PC-9 (cell line): ENCODE measurements at regions not wholly inside any gene's neighbourhood (a gene's known extent, or its start where the extent isn't known, plus 50 kb on each side); places are given as distances from the start of the nearest gene placed in this dataset.

Experiments
- BruUV-seq: library from RNA; stranded (reverse); fragments of 400-500 nt; replicated peaks from 2 replicates; lab custom pipeline; 2021; lab: Mats Ljungman, UMichigan
- CTCF ChIA-PET: fragments of 300-600 bp; sonication (Branson Sonifier 250); formaldehyde crosslinking; loops from one replicate; lab custom pipeline; 2022; ENCODE audit warnings: antibody characterized with exemption; lab: Charles Lee
- POLR2A ChIA-PET: fragments of 300-600 bp; sonication (Branson Sonifier 250); formaldehyde crosslinking; loops from one replicate; lab custom pipeline; 2022; ENCODE audit warnings: antibody characterized with exemption; ENCODE audit not compliant: unreplicated experiment; lab: Charles Lee
- DNase-seq, 2 experiments: peaks; one replicate each; pipeline versions ENCODE4 v3.0.0 to v3.0.0-alpha.2; 2015 to 2022; ENCODE audit warnings: mixed read lengths in 1 of 2
- H2AFZ ChIP-seq: fragments of 200-600 bp; sonication (generic); 2 replicates; pipeline ENCODE4 v1.8.1; 2017; ENCODE audit warnings: antibody characterized with exemption
- H3F3A ChIP-seq: fragments of 200-600 bp; sonication (generic); 2 replicates; pipeline ENCODE4 v1.8.1; 2017; ENCODE audit warnings: antibody characterized with exemption, mild to moderate bottlenecking, low read depth; ENCODE audit not compliant: insufficient read depth
- H3K27ac ChIP-seq: fragments of 200-600 bp; sonication (generic); 2 replicates; pipeline ENCODE4 v1.6.1; 2016; ENCODE audit warnings: mixed run types
- H3K27me3 ChIP-seq: fragments of 200-600 bp; sonication (generic); 2 replicates; pipeline ENCODE4 v1.6.1; 2016; ENCODE audit warnings: low read depth, mixed run types; ENCODE audit not compliant: insufficient read depth
- H3K36me3 ChIP-seq: fragments of 200-600 bp; sonication (generic); 2 replicates; pipeline ENCODE4 v1.6.1; 2016; ENCODE audit warnings: low read depth, mixed run types
- H3K4me1 ChIP-seq: fragments of 200-600 bp; sonication (generic); replicated peaks from 2 replicates; pipeline ENCODE4 v1.6.1; 2016; ENCODE audit warnings: mixed run types; ENCODE audit not compliant: insufficient read depth
- H3K4me2 ChIP-seq: fragments of 200-600 bp; sonication (generic); 2 replicates; pipeline ENCODE4 v1.6.1; 2017; ENCODE audit warnings: mixed run types
- H3K4me3 ChIP-seq: fragments of 200-600 bp; sonication (generic); 2 replicates; pipeline ENCODE4 v1.6.1; 2016; ENCODE audit warnings: mixed run types
- H3K79me2 ChIP-seq: fragments of 200-600 bp; sonication (generic); 2 replicates; pipeline ENCODE4 v1.6.1; 2017; ENCODE audit warnings: low read depth, mixed run types
- H3K9me2 ChIP-seq: fragments of 200-600 bp; sonication (generic); 2 replicates; pipeline ENCODE4 v1.8.1; 2017; ENCODE audit warnings: mild to moderate bottlenecking; ENCODE audit not compliant: insufficient read depth
- H3K9me3 ChIP-seq: fragments of 200-600 bp; sonication (generic); 2 replicates; pipeline ENCODE4 v1.8.1; 2016; ENCODE audit warnings: low read depth; ENCODE audit not compliant: insufficient read depth
- H4K20me1 ChIP-seq: fragments of 200-600 bp; sonication (generic); 2 replicates; pipeline ENCODE4 v1.8.1; 2017; ENCODE audit not compliant: insufficient read depth
- EZH2 ChIP-seq: fragments of 200-600 bp; sonication (generic); IDR thresholded peaks from 2 replicates; pipeline ENCODE4 v1.8.0; 2017; ENCODE audit warnings: antibody characterized with exemption, low read depth
- intact Hi-C: fragments of 100-400 bp; cut with micrococcal nuclease; formaldehyde crosslinking; loops from one replicate; pipeline ENCODE4 v1.10.0; 2022; ENCODE audit not compliant: unreplicated experiment
- TF ChIP-seq, protein P1 (sequence below): fragments of 200-600 bp; sonication (generic); conservative IDR thresholded peaks from 2 replicates; pipeline ENCODE4 v1.6.1; 2017; ENCODE audit warnings: mixed run types, antibody characterized with exemption, mild to moderate bottlenecking, moderate library complexity

DNA sequence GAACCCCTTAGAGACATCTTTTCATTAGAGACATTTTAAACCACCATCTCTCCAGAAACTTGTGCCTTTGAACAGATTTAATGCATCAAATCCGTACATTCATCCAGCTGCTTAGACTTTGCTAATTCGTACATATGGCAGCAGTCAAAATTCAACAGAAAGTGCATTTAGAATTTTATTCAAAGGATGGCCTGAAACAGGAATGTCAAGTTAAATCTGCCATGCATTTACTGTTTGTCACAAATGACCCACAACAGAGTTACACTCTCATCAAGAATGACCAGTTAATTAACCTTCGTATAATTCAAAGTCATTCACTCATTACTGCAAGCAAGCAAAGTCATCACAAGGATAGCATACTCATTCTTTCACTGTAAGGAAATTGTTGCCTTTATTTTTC is 284.3 kb downstream of the SLC7A11 start:
- ChIA-PET POLR2A (no interaction called here), CTCF (no interaction called here)
- Histone ChIP-seq H3K4me2 (no peak overlapping the region), H3K27ac (no peak overlapping the region), H3K9me3 (no peaks in the 10 kb centered on the region), H3K36me3 (no peaks in the 10 kb centered on the region), H3K4me1 (no peaks in the 10 kb centered on the region), H3K27me3 (no peaks in the 10 kb centered on the region), H3F3A (no peaks in the 10 kb centered on the region), H4K20me1 (no peaks in the 10 kb centered on the region), H3K4me3 (no peak overlapping the region), H3K9me2 (no peaks in the 10 kb centered on the region), H2AFZ (no peak overlapping the region), H3K79me2 (no peaks in the 10 kb centered on the region)
- no peak for DNase-seq
- TF ChIP-seq EZH2: no peak
- TF ChIP-seq, protein P1, sequence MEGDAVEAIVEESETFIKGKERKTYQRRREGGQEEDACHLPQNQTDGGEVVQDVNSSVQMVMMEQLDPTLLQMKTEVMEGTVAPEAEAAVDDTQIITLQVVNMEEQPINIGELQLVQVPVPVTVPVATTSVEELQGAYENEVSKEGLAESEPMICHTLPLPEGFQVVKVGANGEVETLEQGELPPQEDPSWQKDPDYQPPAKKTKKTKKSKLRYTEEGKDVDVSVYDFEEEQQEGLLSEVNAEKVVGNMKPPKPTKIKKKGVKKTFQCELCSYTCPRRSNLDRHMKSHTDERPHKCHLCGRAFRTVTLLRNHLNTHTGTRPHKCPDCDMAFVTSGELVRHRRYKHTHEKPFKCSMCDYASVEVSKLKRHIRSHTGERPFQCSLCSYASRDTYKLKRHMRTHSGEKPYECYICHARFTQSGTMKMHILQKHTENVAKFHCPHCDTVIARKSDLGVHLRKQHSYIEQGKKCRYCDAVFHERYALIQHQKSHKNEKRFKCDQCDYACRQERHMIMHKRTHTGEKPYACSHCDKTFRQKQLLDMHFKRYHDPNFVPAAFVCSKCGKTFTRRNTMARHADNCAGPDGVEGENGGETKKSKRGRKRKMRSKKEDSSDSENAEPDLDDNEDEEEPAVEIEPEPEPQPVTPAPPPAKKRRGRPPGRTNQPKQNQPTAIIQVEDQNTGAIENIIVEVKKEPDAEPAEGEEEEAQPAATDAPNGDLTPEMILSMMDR: no peak
- no TSS peak for BruUV-seq
- intact Hi-C loops: no loop called here

DNA sequence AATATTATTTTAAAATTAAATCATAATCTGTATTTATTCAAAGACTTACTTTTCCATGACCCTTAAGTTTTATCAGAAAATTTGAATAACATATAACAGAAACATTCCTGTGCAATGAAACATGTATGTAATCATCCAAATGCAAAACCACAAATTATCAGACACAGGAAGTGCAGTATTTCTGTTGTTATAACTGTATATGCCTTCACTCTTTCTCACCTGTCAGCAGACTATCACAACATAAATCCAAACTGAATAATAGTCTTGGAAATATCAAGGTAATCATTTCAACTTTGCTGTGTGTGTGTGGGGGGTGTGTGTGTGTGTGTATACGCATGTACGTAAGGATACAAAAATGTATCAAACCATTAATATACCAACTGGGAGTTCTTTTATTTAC is 285.9 kb downstream of the SLC7A11 start:
- Histone ChIP-seq H3K4me3 (no peak overlapping the region), H3K4me1 (no peaks in the 10 kb centered on the region), H3K9me2 (no peaks in the 10 kb centered on the region), H3K4me2 (no peak overlapping the region), H3K27ac (no peak overlapping the region), H3K79me2 (no peaks in the 10 kb centered on the region), H3K27me3 (no peaks in the 10 kb centered on the region), H4K20me1 (no peaks in the 10 kb centered on the region), H3F3A (no peaks in the 10 kb centered on the region), H3K36me3 (no peaks in the 10 kb centered on the region), H2AFZ (no peak overlapping the region), H3K9me3 (no peaks in the 10 kb centered on the region)
- POLR2A ChIA-PET: no interaction called here
- no peak for DNase-seq
- CTCF ChIA-PET: no interaction called here
- intact Hi-C loops: no loop called here
- BruUV-seq: no TSS peak
- TF ChIP-seq, protein P1: no peak

DNA sequence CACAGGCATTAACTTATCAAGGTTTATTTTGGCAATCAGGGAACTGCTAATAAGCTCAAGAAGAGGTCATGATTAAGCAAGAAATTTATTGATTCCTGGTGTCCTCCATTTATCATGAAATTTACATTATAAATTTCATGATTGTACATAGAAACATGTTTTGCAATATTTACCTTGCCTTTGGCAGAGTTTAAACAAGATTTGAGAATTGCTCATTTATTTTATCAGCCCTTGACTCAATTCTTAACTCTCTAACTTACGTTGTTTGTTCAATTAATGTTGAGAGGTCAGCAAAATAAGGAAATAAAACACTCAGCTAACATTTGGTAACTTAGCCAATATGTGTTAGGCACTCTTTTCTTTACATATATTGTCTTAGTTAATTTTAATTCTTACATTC is 286.6 kb downstream of the SLC7A11 start:
- TF ChIP-seq EZH2: no peak
- TF ChIP-seq, protein P1: no peak
- Histone ChIP-seq H3K9me2 (no peaks in the 10 kb centered on the region), H3K27me3 (no peaks in the 10 kb centered on the region), H2AFZ (no peak overlapping the region), H3K4me2 (no peak overlapping the region), H3K4me3 (no peak overlapping the region), H3K4me1 (no peaks in the 10 kb centered on the region), H3K9me3 (no peaks in the 10 kb centered on the region), H3K79me2 (no peaks in the 10 kb centered on the region), H3F3A (no peaks in the 10 kb centered on the region), H3K27ac (no peak overlapping the region), H3K36me3 (no peaks in the 10 kb centered on the region), H4K20me1 (no peaks in the 10 kb centered on the region)
- no TSS peak for BruUV-seq
- CTCF ChIA-PET: no interaction called here
- POLR2A ChIA-PET: no interaction called here
- intact Hi-C loops: no loop called here
- no peak for DNase-seq
